K562 (cell line): ENCODE measurements at regions not wholly inside any gene's neighbourhood (a gene's known extent, or its start where the extent isn't known, plus 50 kb on each side); places are given as distances from the start of the nearest gene placed in this dataset.

Experiments
- ATAC-seq: fragments of 200-7000 bp; cut with Tn5 transposase; 3 replicates; pipeline ENCODE4 v1.9.1; 2020; ENCODE audit warnings: moderate library complexity
- BruUV-seq: library from RNA; stranded (reverse); fragments of 400-500 nt; replicated peaks from 2 replicates; lab custom pipeline; 2021; lab: Mats Ljungman, UMichigan
- CTCF ChIA-PET: fragments of 300-600 bp; formaldehyde crosslinking; extraction: SDS; loops from one replicate; lab custom pipeline; 2021; ENCODE audit warnings: low intra/inter-chr PET ratio; lab: Yijun Ruan, JAX
- POLR2A ChIA-PET: fragments of 300-600, 350-650 bp; sonication (Branson Sonifier 250); formaldehyde crosslinking; extraction: SDS; loops from one replicate; lab custom pipeline; 2021; ENCODE audit warnings: antibody characterized with exemption, inconsistent platforms; lab: Yijun Ruan, JAX
- DNase-seq, 4 experiments: peaks; one replicate each; pipeline versions ENCODE4 v3.0.0 to v3.0.0-alpha.2; 2011 to 2018; ENCODE audit warnings: low spot score in 3 of 4, mixed read lengths in 3 of 4; ENCODE audit errors: extremely low read depth in 1 of 4
- FAIRE-seq: peaks from 2 replicates; lab custom pipeline; 2011; peaks lifted over from hg19 to GRCh38; lab: Jason Lieb, UNC
- H2AFZ ChIP-seq: 2 replicates; pipeline ENCODE4 v1.6.0; 2011; ENCODE audit warnings: low read depth, low read length, control low read depth, inconsistent platforms
- H3K27ac ChIP-seq: fragments of 200-600 bp; 3 replicates; pipeline ENCODE4 v1.8.0; 2011; ENCODE audit warnings: low read depth, mild to moderate bottlenecking, control low read depth, inconsistent platforms, low read length, moderate library complexity, mixed read lengths; ENCODE audit errors: extremely low read depth
- H3K27me3 ChIP-seq, 2 experiments: fragments of 300-600 bp in 1 of 2; 2 replicates in 1 of 2; 3 replicates in 1 of 2; pipeline versions ENCODE4 v1.6.0 to v1.8.0; 2011; ENCODE audit warnings: inconsistent platforms in 2 of 2, low read length in 2 of 2, mild to moderate bottlenecking in 1 of 2, mixed read lengths in 1 of 2, moderate library complexity in 1 of 2; ENCODE audit not compliant: control insufficient read depth in 2 of 2, insufficient read depth in 2 of 2
- H3K36me3 ChIP-seq: fragments of 300-600 bp; 3 replicates; pipeline ENCODE4 v1.8.0; 2011; ENCODE audit warnings: mild to moderate bottlenecking, low read length, inconsistent platforms; ENCODE audit not compliant: control insufficient read depth, insufficient read depth
- H3K4me1 ChIP-seq, 2 experiments: fragments of 200-600 bp in 1 of 2; replicated peaks in 1 of 2; 2 replicates in 1 of 2; 3 replicates in 1 of 2; pipeline versions ENCODE4 v1.5.1 to v1.8.0; 2011; ENCODE audit warnings: inconsistent platforms in 2 of 2, low read length in 2 of 2, mild to moderate bottlenecking in 1 of 2, mixed read lengths in 1 of 2, moderate library complexity in 1 of 2; ENCODE audit not compliant: control insufficient read depth in 2 of 2, insufficient read depth in 2 of 2
- H3K4me2 ChIP-seq: 2 replicates; pipeline ENCODE4 v1.6.1; 2011; ENCODE audit warnings: low read length, control low read depth, inconsistent platforms, mixed read lengths; ENCODE audit not compliant: insufficient read depth
- H3K4me3 ChIP-seq: fragments of 200-600 bp; sonication (generic), shearing (Covaris generic); 2 replicates; pipeline ENCODE4 v1.5.1; 2016; ENCODE audit warnings: control low read depth, inconsistent platforms
- H3K79me2 ChIP-seq: fragments of 200-600 bp; 3 replicates; pipeline ENCODE4 v1.8.0; 2011; ENCODE audit warnings: low read length, inconsistent platforms; ENCODE audit not compliant: control insufficient read depth, insufficient read depth
- H3K9ac ChIP-seq, 2 experiments: 2 replicates each; pipeline versions ENCODE4 v1.6.0 to v1.6.1; 2011; ENCODE audit warnings: low read depth in 2 of 2, low read length in 2 of 2, control low read depth in 1 of 2, inconsistent platforms in 1 of 2, mild to moderate bottlenecking in 1 of 2, mixed read lengths in 1 of 2; ENCODE audit not compliant: insufficient read depth in 1 of 2
- H3K9me1 ChIP-seq: one replicate; pipeline ENCODE4 v1.6.0; 2011; ENCODE audit warnings: inconsistent platforms, mild to moderate bottlenecking, low read length, moderate library complexity; ENCODE audit not compliant: control insufficient read depth, insufficient read depth
- H3K9me3 ChIP-seq: replicated peaks from 2 replicates; pipeline ENCODE4 v1.5.1; 2011; ENCODE audit warnings: low read depth, low read length, inconsistent platforms; ENCODE audit not compliant: control insufficient read depth, insufficient read depth
- H4K20me1 ChIP-seq: replicated peaks from 2 replicates; pipeline ENCODE4 v1.6.1; 2011; ENCODE audit warnings: low read length, inconsistent platforms, mixed read lengths; ENCODE audit not compliant: control insufficient read depth, insufficient read depth
- ATF1 ChIP-seq, 2 experiments: fragments of 450-650 bp in 1 of 2; IDR thresholded peaks; 2 replicates each; pipeline ENCODE4 v1.6.1; 2016; ENCODE audit warnings: missing compliant biosample characterization in 1 of 2, missing genetic modification characterization in 1 of 2
- FOXA3 ChIP-seq, 2 experiments: fragments of 450-650 bp in 1 of 2; sonication (generic) in 1 of 2; formaldehyde crosslinking; IDR thresholded peaks in 1 of 2; conservative IDR thresholded peaks in 1 of 2; 2 replicates each; pipeline versions ENCODE4 v1.4.0 to v1.8.0; 2020 to 2022; ENCODE audit warnings: mild to moderate bottlenecking in 2 of 2, missing genetic modification reagents in 1 of 2
- FOXJ3 ChIP-seq: sonication (generic); formaldehyde crosslinking; IDR thresholded peaks from 2 replicates; pipeline ENCODE4 v1.4.0; 2020; ENCODE audit warnings: mild to moderate bottlenecking, missing genetic modification reagents
- L3MBTL2 ChIP-seq: fragments of 450-650 bp; IDR thresholded peaks from 2 replicates; pipeline ENCODE4 v1.6.1; 2016; ENCODE audit warnings: mild to moderate bottlenecking, moderate library complexity
- LARP7 ChIP-seq: fragments of 450-650 bp; IDR thresholded peaks from 2 replicates; pipeline ENCODE4 v1.6.1; 2016
- NFE2L1 ChIP-seq: fragments of 450-650 bp; IDR thresholded peaks from 2 replicates; pipeline ENCODE4 v1.6.1; 2016; ENCODE audit warnings: missing genetic modification characterization, low read depth, mild to moderate bottlenecking, missing compliant biosample characterization, moderate library complexity, borderline replicate concordance
- PBX2 ChIP-seq, 2 experiments: IDR thresholded peaks in 1 of 2; conservative IDR thresholded peaks in 1 of 2; 2 replicates each; pipeline ENCODE4 v1.6.1; 2016; ENCODE audit warnings: low read depth in 2 of 2, mild to moderate bottlenecking in 1 of 2, missing compliant biosample characterization in 1 of 2, missing genetic modification characterization in 1 of 2, moderate library complexity in 1 of 2
- POLR3A ChIP-seq: IDR thresholded peaks from 2 replicates; pipeline ENCODE4 v1.6.1; 2011; ENCODE audit warnings: borderline replicate concordance, mild to moderate bottlenecking, moderate library complexity; ENCODE audit not compliant: insufficient read length, insufficient read depth; ENCODE audit errors: extremely low read depth
- PRPF4 ChIP-seq: fragments of 200-400 bp; formaldehyde crosslinking; IDR thresholded peaks from one replicate; pipeline ENCODE4 v1.6.1; 2017; ENCODE audit warnings: low read length, low read depth, mild to moderate bottlenecking; ENCODE audit not compliant: insufficient read depth, poor library complexity, severe bottlenecking
- RFX1 ChIP-seq: fragments of 450-650 bp; IDR thresholded peaks from 2 replicates; pipeline ENCODE4 v1.6.1; 2016; ENCODE audit warnings: mild to moderate bottlenecking, moderate library complexity
- SP2 ChIP-seq: IDR thresholded peaks from 2 replicates; pipeline ENCODE4 v1.6.1; 2011; ENCODE audit warnings: mild to moderate bottlenecking, low read depth, low read length, moderate library complexity; ENCODE audit not compliant: poor library complexity, severe bottlenecking; ENCODE audit errors: extremely low read depth
- ZC3H8 ChIP-seq: fragments of 450-650 bp; IDR thresholded peaks from 2 replicates; pipeline ENCODE4 v1.6.1; 2017
- WGBS: fragments of 100-300 bp; shearing (Covaris generic); methylation state at CpG from one replicate; pipeline ENCODE4 v1.1.6; 2016; ENCODE audit warnings: low coverage, mixed read lengths; ENCODE audit not compliant: insufficient coverage; ENCODE audit errors: missing lambda C conversion rate; 5-methylcytosine and 5-hydroxymethylcytosine counted together
- in situ Hi-C: fragments of 300-500 bp; cut with MboI; formaldehyde crosslinking; loops from 4 replicates; pipeline ENCODE4 v1.15.0; 2018; ENCODE audit warnings: inconsistent platforms, mixed read lengths
- intact Hi-C: fragments of 100-400 bp; cut with micrococcal nuclease; formaldehyde crosslinking; loops from 2 replicates; pipeline ENCODE4 v1.14.2; 2022
- TF ChIP-seq, protein P1 (sequence below), 3 experiments: IDR thresholded peaks in 2 of 3; conservative IDR thresholded peaks in 1 of 3; 2 replicates each; pipeline ENCODE4 v1.5.1; 2011 to 2012; ENCODE audit warnings: low read length in 3 of 3, mild to moderate bottlenecking in 3 of 3, control low read depth in 2 of 3, improper control_type of control experiment in 1 of 3, inconsistent platforms in 1 of 3, low read depth in 1 of 3, mixed read lengths in 1 of 3, moderate library complexity in 1 of 3; ENCODE audit not compliant: insufficient read depth in 2 of 3
- TF ChIP-seq, protein P2 (sequence below): sonication (generic); formaldehyde crosslinking; IDR thresholded peaks from 2 replicates; pipeline ENCODE4 v1.8.1; 2022; ENCODE audit warnings: missing genetic modification reagents

- Histone ChIP-seq H3K9me3 (no peaks in the 10 kb centered on the region), H3K27ac (no peak overlapping the region), H3K36me3 (no peaks in the 10 kb centered on the region), H3K27me3 (no peaks in the 10 kb centered on the region), H3K4me3 (no peak overlapping the region), H3K4me2 (no peak overlapping the region), H3K9me1 (no peaks in the 10 kb centered on the region), H3K4me1 (no peaks in the 10 kb centered on the region), H2AFZ (no peak overlapping the region), H4K20me1 (no peaks in the 10 kb centered on the region), H3K79me2 (no peaks in the 10 kb centered on the region), H3K9ac (no peak overlapping the region)
- 2% methylated on average over 4 of the region's 4 CpGs for WGBS
- ChIA-PET CTCF (no interaction called here), POLR2A (no interaction called here)
- DNase-seq (peak in 2 of 4 experiments; percentile 11 to 12), FAIRE-seq (peak; percentile 71), ATAC-seq (peak; percentile 56; the same call in 1 of the 3 replicates)
- intact Hi-C loops: no loop called here
- in situ Hi-C loops: no loop called here
- no TSS peak for BruUV-seq
- TF ChIP-seq ZC3H8: no peak
- TF ChIP-seq, protein P1, sequence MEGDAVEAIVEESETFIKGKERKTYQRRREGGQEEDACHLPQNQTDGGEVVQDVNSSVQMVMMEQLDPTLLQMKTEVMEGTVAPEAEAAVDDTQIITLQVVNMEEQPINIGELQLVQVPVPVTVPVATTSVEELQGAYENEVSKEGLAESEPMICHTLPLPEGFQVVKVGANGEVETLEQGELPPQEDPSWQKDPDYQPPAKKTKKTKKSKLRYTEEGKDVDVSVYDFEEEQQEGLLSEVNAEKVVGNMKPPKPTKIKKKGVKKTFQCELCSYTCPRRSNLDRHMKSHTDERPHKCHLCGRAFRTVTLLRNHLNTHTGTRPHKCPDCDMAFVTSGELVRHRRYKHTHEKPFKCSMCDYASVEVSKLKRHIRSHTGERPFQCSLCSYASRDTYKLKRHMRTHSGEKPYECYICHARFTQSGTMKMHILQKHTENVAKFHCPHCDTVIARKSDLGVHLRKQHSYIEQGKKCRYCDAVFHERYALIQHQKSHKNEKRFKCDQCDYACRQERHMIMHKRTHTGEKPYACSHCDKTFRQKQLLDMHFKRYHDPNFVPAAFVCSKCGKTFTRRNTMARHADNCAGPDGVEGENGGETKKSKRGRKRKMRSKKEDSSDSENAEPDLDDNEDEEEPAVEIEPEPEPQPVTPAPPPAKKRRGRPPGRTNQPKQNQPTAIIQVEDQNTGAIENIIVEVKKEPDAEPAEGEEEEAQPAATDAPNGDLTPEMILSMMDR (IDR thresholded peaks at IDR 0.05 in 2 of 3, conservative IDR thresholded peaks at IDR 0.05 in 1 of 3; ENCODE audit: insufficient read depth in 2 of 3, low read depth in 1 of 3, low read length in 3 of 3): peak in 2 of 3 experiments; percentile 20 to 24; a peak in 3 of 6 replicates
- peak; percentile 56 for TF ChIP-seq RFX1
- TF ChIP-seq FOXJ3 (CRISPR knock-in tag): no peak
- TF ChIP-seq PRPF4: no peak
- TF ChIP-seq POLR3A: no peak
- no peak for TF ChIP-seq PBX2 (CRISPR knock-in tag; IDR thresholded peaks at IDR 0.05; ENCODE audit: low read depth)
- TF ChIP-seq PBX2 (tag; conservative IDR thresholded peaks at IDR 0.05; ENCODE audit: low read depth): 0 out of 2 replicates have a peak, but pooled peaks have one; percentile 10
- no peak for TF ChIP-seq ATF1 (CRISPR knock-in tag; IDR thresholded peaks at IDR 0.05)
- TF ChIP-seq ATF1 (tag; IDR thresholded peaks at IDR 0.05): no peak
- no peak for TF ChIP-seq FOXA3 (CRISPR knock-in tag; conservative IDR thresholded peaks at IDR 0.05 in 1 of 2, IDR thresholded peaks at IDR 0.05 in 1 of 2)
- no peak for TF ChIP-seq L3MBTL2
- TF ChIP-seq, protein P2, sequence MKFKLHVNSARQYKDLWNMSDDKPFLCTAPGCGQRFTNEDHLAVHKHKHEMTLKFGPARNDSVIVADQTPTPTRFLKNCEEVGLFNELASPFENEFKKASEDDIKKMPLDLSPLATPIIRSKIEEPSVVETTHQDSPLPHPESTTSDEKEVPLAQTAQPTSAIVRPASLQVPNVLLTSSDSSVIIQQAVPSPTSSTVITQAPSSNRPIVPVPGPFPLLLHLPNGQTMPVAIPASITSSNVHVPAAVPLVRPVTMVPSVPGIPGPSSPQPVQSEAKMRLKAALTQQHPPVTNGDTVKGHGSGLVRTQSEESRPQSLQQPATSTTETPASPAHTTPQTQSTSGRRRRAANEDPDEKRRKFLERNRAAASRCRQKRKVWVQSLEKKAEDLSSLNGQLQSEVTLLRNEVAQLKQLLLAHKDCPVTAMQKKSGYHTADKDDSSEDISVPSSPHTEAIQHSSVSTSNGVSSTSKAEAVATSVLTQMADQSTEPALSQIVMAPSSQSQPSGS (CRISPR knock-in tag): no peak
- no peak for TF ChIP-seq LARP7
- TF ChIP-seq SP2: no peak
- no peak for TF ChIP-seq NFE2L1 (tag)
Measured at GRCh38 chr15:92306663-92307062, 87.0 kb upstream of the ST8SIA2 start.
